Calu3 (cell line): ENCODE measurements at regions not wholly inside any gene's neighbourhood (a gene's known extent, or its start where the extent isn't known, plus 50 kb on each side); places are given as distances from the start of the nearest gene placed in this dataset.
"Not testable (repeated sequence)": the region's sequence is repeated elsewhere in the genome, so short reads cannot be mapped to it uniquely, and the experiment has no call there.

Experiments
- BruUV-seq: library from RNA; stranded (reverse); fragments of 400-500 nt; replicated peaks from 2 replicates; lab custom pipeline; 2021; lab: Mats Ljungman, UMichigan
- CTCF ChIA-PET: fragments of 300-600 bp; sonication (Branson Sonifier 250); formaldehyde crosslinking; loops from one replicate; lab custom pipeline; 2022; ENCODE audit warnings: antibody characterized with exemption; lab: Charles Lee
- DNase-seq: peaks from one replicate; pipeline ENCODE4 v3.0.0; 2022
- H3K27ac Mint-ChIP-seq: one replicate; pipeline ENCODE4 v1.8.0; 2022; ENCODE audit warnings: mixed read lengths; ENCODE audit not compliant: unreplicated experiment
- H3K27me3 Mint-ChIP-seq: one replicate; pipeline ENCODE4 v1.8.0; 2022; ENCODE audit warnings: mixed read lengths; ENCODE audit not compliant: unreplicated experiment
- H3K36me3 Mint-ChIP-seq: one replicate; pipeline ENCODE4 v1.8.0; 2022; ENCODE audit warnings: mild to moderate bottlenecking, moderate library complexity, mixed read lengths; ENCODE audit not compliant: insufficient read depth, unreplicated experiment
- H3K4me1 Mint-ChIP-seq: one replicate; pipeline ENCODE4 v1.8.0; 2022; ENCODE audit warnings: mild to moderate bottlenecking, low read depth, mixed read lengths; ENCODE audit not compliant: unreplicated experiment
- H3K4me3 Mint-ChIP-seq: one replicate; pipeline ENCODE4 v1.8.0; 2022; ENCODE audit warnings: mild to moderate bottlenecking, low read depth, moderate library complexity, mixed read lengths; ENCODE audit not compliant: unreplicated experiment
- H3K9me3 Mint-ChIP-seq: one replicate; pipeline ENCODE4 v1.8.0; 2022; ENCODE audit warnings: low read depth, mixed read lengths; ENCODE audit not compliant: unreplicated experiment
- CTCF ChIP-seq: fragments of 200-600 bp; IDR thresholded peaks from one replicate; pipeline ENCODE4 v1.8.0; 2022; ENCODE audit warnings: antibody characterized with exemption; ENCODE audit not compliant: unreplicated experiment
- intact Hi-C: fragments of 100-400 bp; cut with micrococcal nuclease; formaldehyde crosslinking; loops from one replicate; pipeline ENCODE4 v1.10.0; 2022; ENCODE audit not compliant: unreplicated experiment

GRCh38 chr14:105664691-105665090 lies 138.3 kb downstream of the TMEM121 start:
- intact Hi-C loops = no loop called here
- Mint-ChIP-seq H3K36me3 (peaks cover 4% of the 10 kb centered on the region), H3K4me3 (no peak overlapping the region), H3K27ac (no peak overlapping the region), H3K4me1 (no peaks in the 10 kb centered on the region), H3K27me3 (peaks cover 60% of the 10 kb centered on the region), H3K9me3 (peaks cover 3% of the 10 kb centered on the region)
- no peak for TF ChIP-seq CTCF
- no peak for DNase-seq
- no TSS peak for BruUV-seq
- CTCF ChIA-PET = no interaction called here

GRCh38 chr14:105665247-105665950 lies 139.0 kb downstream of the TMEM121 start:
- CTCF ChIA-PET = no interaction called here
- H3K9me3 Mint-ChIP-seq = peaks cover 3% of the 10 kb centered on the region
- intact Hi-C loops = no loop called here
- no peak for TF ChIP-seq CTCF
- H3K27ac Mint-ChIP-seq = no peak overlapping the region
- BruUV-seq = no TSS peak
- H3K36me3 Mint-ChIP-seq = peaks cover 4% of the 10 kb centered on the region
- peaks cover 53% of the 10 kb centered on the region for H3K27me3 Mint-ChIP-seq
- H3K4me3 Mint-ChIP-seq = no peak overlapping the region
- DNase-seq = no peak
- H3K4me1 Mint-ChIP-seq = no peaks in the 10 kb centered on the region

- H3K4me1 Mint-ChIP-seq = no peaks in the 10 kb centered on the region
- H3K27me3 Mint-ChIP-seq = peaks cover 48% of the 10 kb centered on the region
- peaks cover 1% of the 10 kb centered on the region for H3K9me3 Mint-ChIP-seq
- TF ChIP-seq CTCF = no peak
- DNase-seq = no peak
- intact Hi-C loops = no loop called here
- H3K36me3 Mint-ChIP-seq = peaks cover 4% of the 10 kb centered on the region
- no peak overlapping the region for H3K27ac Mint-ChIP-seq
- no TSS peak for BruUV-seq
- H3K4me3 Mint-ChIP-seq = no peak overlapping the region
- CTCF ChIA-PET = no interaction called here
Measured at GRCh38 chr14:105665951-105666277, 139.5 kb downstream of the TMEM121 start.

GRCh38 chr14:105666420-105666819 lies 140.0 kb downstream of the TMEM121 start:
- intact Hi-C loops = no loop called here

GRCh38 chr14:105666991-105667662 lies 140.7 kb downstream of the TMEM121 start:
- H3K27ac Mint-ChIP-seq, CTCF ChIA-PET, BruUV-seq, H3K4me1 Mint-ChIP-seq, DNase-seq, H3K4me3 Mint-ChIP-seq, H3K9me3 Mint-ChIP-seq, intact Hi-C loops, H3K36me3 Mint-ChIP-seq: not testable (repeated sequence)
- H3K27me3 Mint-ChIP-seq = peaks cover 41% of the 10 kb centered on the region

More at GRCh38 chr14:105666420-105666819, 140.0 kb downstream of the TMEM121 start:
- Mint-ChIP-seq H3K4me1 (no peaks in the 10 kb centered on the region), H3K27me3 (peaks cover 43% of the 10 kb centered on the region), H3K4me3 (no peak overlapping the region), H3K9me3 (no peaks in the 10 kb centered on the region), H3K27ac (no peak overlapping the region), H3K36me3 (peaks cover 4% of the 10 kb centered on the region)
- DNase-seq = no peak
- CTCF ChIA-PET = no interaction called here
- no peak for TF ChIP-seq CTCF
- no TSS peak for BruUV-seq

GRCh38 chr14:105667663-105668020 lies 141.3 kb downstream of the TMEM121 start:
- BruUV-seq, H3K4me3 Mint-ChIP-seq, H3K36me3 Mint-ChIP-seq, H3K27ac Mint-ChIP-seq, CTCF ChIA-PET, H3K4me1 Mint-ChIP-seq, DNase-seq, H3K9me3 Mint-ChIP-seq, intact Hi-C loops: not testable (repeated sequence)
- peaks cover 41% of the 10 kb centered on the region for H3K27me3 Mint-ChIP-seq

- H3K4me3 Mint-ChIP-seq, CTCF ChIA-PET, BruUV-seq, H3K9me3 Mint-ChIP-seq, H3K27ac Mint-ChIP-seq, intact Hi-C loops, DNase-seq, H3K36me3 Mint-ChIP-seq, H3K4me1 Mint-ChIP-seq: not testable (repeated sequence)
- H3K27me3 Mint-ChIP-seq = peaks cover 41% of the 10 kb centered on the region
Measured at GRCh38 chr14:105668021-105668420, 141.6 kb downstream of the TMEM121 start.
